ENCODE measurements at regions not wholly inside any gene's neighbourhood (a gene's known extent, or its start where the extent isn't known, plus 50 kb on each side); places are given as distances from the start of the nearest gene placed in this dataset.
A peak's percentile ranks its signal among the peaks of the same experiment; 100 is the strongest.

- no peak for TF ChIP-seq CTCF (IDR thresholded peaks at IDR 0.05; ENCODE audit: insufficient read depth, low read length)
- DNase-seq (ENCODE audit: low read depth): no peak
- H3K4me3 ChIP-seq (ENCODE audit: low read depth, low read length): no peak overlapping the region
These were observed 528.9 kb upstream of the ADAMTS5 start for GRCh38 chr21:27495836-27496235.

GRCh38 chr21:27493542-27493941, 526.7 kb upstream of the ADAMTS5 start:
- no peak for TF ChIP-seq CTCF (IDR thresholded peaks at IDR 0.05; ENCODE audit: insufficient read depth, low read length)
- H3K4me3 ChIP-seq (ENCODE audit: low read depth, low read length): no peak overlapping the region
- no peak for DNase-seq (ENCODE audit: low read depth)

GRCh38 chr21:27487676-27488075, 520.8 kb upstream of the ADAMTS5 start:
- DNase-seq (ENCODE audit: low read depth): peak; percentile 12
- TF ChIP-seq CTCF (IDR thresholded peaks at IDR 0.05; ENCODE audit: insufficient read depth, low read length): no peak
- H3K4me3 ChIP-seq (ENCODE audit: low read depth, low read length): no peak overlapping the region

- no peak overlapping the region for H3K4me3 ChIP-seq (ENCODE audit: low read depth, low read length)
- TF ChIP-seq CTCF (IDR thresholded peaks at IDR 0.05; ENCODE audit: insufficient read depth, low read length): no peak
- peak; percentile 81 for DNase-seq (ENCODE audit: low read depth)
These were observed 514.0 kb upstream of the ADAMTS5 start for GRCh38 chr21:27480841-27481261.

GRCh38 chr21:27477296-27477695, 510.4 kb upstream of the ADAMTS5 start:
- no peak overlapping the region for H3K4me3 ChIP-seq (ENCODE audit: low read depth, low read length)
- TF ChIP-seq CTCF (IDR thresholded peaks at IDR 0.05; ENCODE audit: insufficient read depth, low read length): no peak
- peak; percentile 35 for DNase-seq (ENCODE audit: low read depth)

GRCh38 chr21:27476696-27477095, 509.8 kb upstream of the ADAMTS5 start:
- H3K4me3 ChIP-seq (ENCODE audit: low read depth, low read length): no peak overlapping the region
- DNase-seq (ENCODE audit: low read depth): peak; percentile 80
- TF ChIP-seq CTCF (IDR thresholded peaks at IDR 0.05; ENCODE audit: insufficient read depth, low read length): peak; percentile 82

GRCh38 chr21:27475363-27475955, 508.6 kb upstream of the ADAMTS5 start:
- DNase-seq (ENCODE audit: low read depth): no peak
- TF ChIP-seq CTCF (IDR thresholded peaks at IDR 0.05; ENCODE audit: insufficient read depth, low read length): no peak
- H3K4me3 ChIP-seq (ENCODE audit: low read depth, low read length): no peak overlapping the region
